Endothelial cell of umbilical vein (primary cell): ENCODE measurements at regions not wholly inside any gene's neighbourhood (a gene's known extent, or its start where the extent isn't known, plus 50 kb on each side); places are given as distances from the start of the nearest gene placed in this dataset.

Experiments
- BruUV-seq: library from RNA; stranded (reverse); fragments of 400-500 nt; replicated peaks from 2 replicates; lab custom pipeline; 2021; lab: Mats Ljungman, UMichigan
- CTCF ChIA-PET: fragments of 300-600, 350-600 bp; sonication (Branson Sonifier 250); formaldehyde crosslinking; loops from one replicate; lab custom pipeline; 2021; ENCODE audit warnings: antibody characterized with exemption, inconsistent platforms; lab: Charles Lee
- POLR2A ChIA-PET: fragments of 300-600, 350-600 bp; sonication (Branson Sonifier 250); formaldehyde crosslinking; loops from one replicate; lab custom pipeline; 2021; ENCODE audit warnings: antibody characterized with exemption, inconsistent platforms; lab: Charles Lee
- DNase-seq: peaks from one replicate; pipeline ENCODE4 v3.0.0-alpha.2; 2011; ENCODE audit warnings: low read depth, low spot score
- FAIRE-seq: peaks from 2 replicates; lab custom pipeline; 2011; peaks lifted over from hg19 to GRCh38; lab: Jason Lieb, UNC
- H2AFZ ChIP-seq: 2 replicates; pipeline ENCODE4 v1.6.0; 2012; ENCODE audit warnings: low read depth, low read length, control low read depth, inconsistent platforms
- H3K27ac ChIP-seq: 2 replicates; pipeline ENCODE4 v1.5.1; 2011; ENCODE audit warnings: low read depth, mild to moderate bottlenecking, control low read depth, low read length, moderate library complexity; ENCODE audit not compliant: insufficient read depth
- H3K27me3 ChIP-seq, 2 experiments: 2 replicates each; pipeline versions ENCODE4 v1.6.0 to v1.6.1; 2011; ENCODE audit warnings: low read length in 2 of 2, mixed read lengths in 1 of 2; ENCODE audit not compliant: control insufficient read depth in 2 of 2, insufficient read depth in 2 of 2
- H3K36me3 ChIP-seq, 2 experiments: 2 replicates in 1 of 2; 3 replicates in 1 of 2; pipeline ENCODE4 v1.5.1; 2011; ENCODE audit warnings: low read length in 2 of 2, mild to moderate bottlenecking in 1 of 2, moderate library complexity in 1 of 2; ENCODE audit not compliant: control insufficient read depth in 2 of 2, insufficient read depth in 2 of 2; ENCODE audit errors: extremely low read depth in 1 of 2
- H3K4me1 ChIP-seq: 3 replicates; pipeline ENCODE4 v1.5.1; 2011; ENCODE audit warnings: mild to moderate bottlenecking, low read length; ENCODE audit not compliant: control insufficient read depth, insufficient read depth; ENCODE audit errors: extremely low read depth
- H3K4me2 ChIP-seq: 2 replicates; pipeline ENCODE4 v1.6.1; 2011; ENCODE audit warnings: low read length, control low read depth, mixed read lengths; ENCODE audit not compliant: insufficient read depth
- H3K4me3 ChIP-seq, 3 experiments: fragments of 200-600 bp in 1 of 3; sonication (generic), shearing (Covaris generic) in 1 of 3; replicated peaks in 1 of 3; 2 replicates each; pipeline ENCODE4 v1.5.1; 2011 to 2016; ENCODE audit warnings: control low read depth in 3 of 3, low read length in 3 of 3, mild to moderate bottlenecking in 2 of 3, inconsistent platforms in 1 of 3, low read depth in 1 of 3, moderate library complexity in 1 of 3; ENCODE audit not compliant: insufficient read depth in 1 of 3
- H3K79me2 ChIP-seq: 2 replicates; pipeline ENCODE4 v1.6.0; 2012; ENCODE audit warnings: low read length, inconsistent platforms; ENCODE audit not compliant: control insufficient read depth, insufficient read depth
- H3K9ac ChIP-seq: replicated peaks from 2 replicates; pipeline ENCODE3; 2011; ENCODE audit warnings: low read length, control low read depth; ENCODE audit not compliant: insufficient read depth; ENCODE audit errors: extremely low read depth
- H3K9me1 ChIP-seq: replicated peaks from 3 replicates; pipeline ENCODE4 v1.6.0; 2011; ENCODE audit warnings: mild to moderate bottlenecking, low read length; ENCODE audit not compliant: control insufficient read depth, insufficient read depth; ENCODE audit errors: extremely low read depth
- H3K9me3 ChIP-seq: replicated peaks from 2 replicates; pipeline ENCODE4 v1.5.1; 2012; ENCODE audit warnings: low read length, inconsistent platforms; ENCODE audit not compliant: control insufficient read depth, insufficient read depth
- H4K20me1 ChIP-seq: replicated peaks from 2 replicates; pipeline ENCODE3; 2011; ENCODE audit warnings: mild to moderate bottlenecking, low read length; ENCODE audit not compliant: control insufficient read depth, insufficient read depth; ENCODE audit errors: extremely low read depth
- EZH2 ChIP-seq: IDR thresholded peaks from 2 replicates; pipeline ENCODE4 v1.6.1; 2012; ENCODE audit warnings: borderline replicate concordance, low read depth, mild to moderate bottlenecking, moderate library complexity, low read length, inconsistent platforms; ENCODE audit not compliant: severe bottlenecking
- FOS ChIP-seq: IDR thresholded peaks from 2 replicates; pipeline ENCODE4 v1.6.1; 2011; ENCODE audit warnings: mild to moderate bottlenecking, low read length, moderate library complexity, borderline replicate concordance; ENCODE audit not compliant: insufficient read depth
- GATA2 ChIP-seq: IDR thresholded peaks from 2 replicates; pipeline ENCODE4 v1.7.0; 2011; ENCODE audit warnings: low read depth, mild to moderate bottlenecking, moderate library complexity, mixed read lengths, low read length; ENCODE audit not compliant: insufficient read length, insufficient read depth
- JUN ChIP-seq: IDR thresholded peaks from 2 replicates; pipeline ENCODE4 v1.6.1; 2011; ENCODE audit warnings: borderline replicate concordance, low read depth; ENCODE audit not compliant: insufficient read length, insufficient read depth
- MYC ChIP-seq: IDR thresholded peaks from one replicate; pipeline ENCODE4 v1.6.1; 2011; ENCODE audit warnings: mild to moderate bottlenecking, low read depth, low read length
- POLR2A ChIP-seq: IDR thresholded peaks from 2 replicates; pipeline ENCODE4 v1.6.1; 2012; ENCODE audit warnings: low read depth, mild to moderate bottlenecking, control low read depth, low read length
- POLR2AphosphoS5 ChIP-seq: IDR thresholded peaks from 2 replicates; pipeline ENCODE4 v1.6.1; 2012; ENCODE audit warnings: low read depth, mild to moderate bottlenecking, control low read depth, low read length, moderate library complexity; ENCODE audit not compliant: insufficient read depth
- dilution Hi-C: fragments of 300-500 bp; cut with MboI; formaldehyde crosslinking; loops from one replicate; pipeline ENCODE4 v1.15.0; 2019; ENCODE audit warnings: low sequenced_read_pairs; ENCODE audit not compliant: extremely low pct_ligation_motif_present
- intact Hi-C: fragments of 100-400 bp; cut with micrococcal nuclease; formaldehyde crosslinking; loops from one replicate; pipeline ENCODE4 v1.10.0; 2022
- TF ChIP-seq, protein P1 (sequence below): IDR thresholded peaks from 2 replicates; pipeline ENCODE4 v1.6.1; 2011; ENCODE audit not compliant: insufficient read depth, insufficient read length
- TF ChIP-seq, protein P2 (sequence below), 2 donors: IDR thresholded peaks; 1 replicate in 1 of 2; 2 replicates in 1 of 2; pipeline ENCODE4 v1.5.1; 2011; ENCODE audit warnings: low read length in 2 of 2, mild to moderate bottlenecking in 2 of 2, moderate library complexity in 2 of 2, control low read depth in 1 of 2, inconsistent platforms in 1 of 2, low read depth in 1 of 2; ENCODE audit not compliant: insufficient read depth in 1 of 2; ENCODE audit errors: extremely low read depth in 1 of 2

DNA sequence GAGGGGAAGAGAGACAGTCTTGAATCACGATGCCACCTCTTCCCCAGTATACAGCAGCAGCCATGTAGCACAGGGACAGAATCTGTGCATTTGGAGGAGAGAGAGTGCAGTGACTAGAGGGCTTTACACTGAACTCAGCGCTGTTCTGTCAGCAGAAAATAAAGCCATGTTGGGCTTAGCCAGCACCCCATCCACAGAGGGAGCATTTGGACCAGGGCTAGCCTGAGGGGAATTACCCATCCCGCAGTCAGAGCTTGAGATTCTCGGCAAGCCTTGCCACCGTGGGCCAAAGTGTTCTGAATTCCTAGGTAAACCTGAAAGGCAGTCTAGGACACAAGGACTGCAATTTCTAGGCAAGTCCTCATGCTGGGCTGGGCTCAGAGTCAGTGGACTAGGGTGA lies 120.4 kb upstream of the CNOT2 start:
- DNase-seq (no peak), FAIRE-seq (no peak)
- no peaks in the 10 kb centered on the region for H3K9me3 ChIP-seq
- no peak overlapping the region for H2AFZ ChIP-seq
- H3K27ac ChIP-seq, result no peak overlapping the region
- H3K9me1 ChIP-seq, result no peaks in the 10 kb centered on the region
- ChIA-PET CTCF (no interaction called here), POLR2A (no interaction called here)
- H4K20me1 ChIP-seq, result no peaks in the 10 kb centered on the region
- no peaks in the 10 kb centered on the region for H3K79me2 ChIP-seq
- no peak for TF ChIP-seq POLR2A
- TF ChIP-seq, protein P1, sequence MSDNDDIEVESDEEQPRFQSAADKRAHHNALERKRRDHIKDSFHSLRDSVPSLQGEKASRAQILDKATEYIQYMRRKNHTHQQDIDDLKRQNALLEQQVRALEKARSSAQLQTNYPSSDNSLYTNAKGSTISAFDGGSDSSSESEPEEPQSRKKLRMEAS, result no peak
- no peak for TF ChIP-seq FOS
- TF ChIP-seq EZH2, result no peak
- no peak for TF ChIP-seq MYC
- TF ChIP-seq GATA2, result no peak
- no peak for TF ChIP-seq JUN
- no peak for TF ChIP-seq POLR2AphosphoS5
- TF ChIP-seq, protein P2, sequence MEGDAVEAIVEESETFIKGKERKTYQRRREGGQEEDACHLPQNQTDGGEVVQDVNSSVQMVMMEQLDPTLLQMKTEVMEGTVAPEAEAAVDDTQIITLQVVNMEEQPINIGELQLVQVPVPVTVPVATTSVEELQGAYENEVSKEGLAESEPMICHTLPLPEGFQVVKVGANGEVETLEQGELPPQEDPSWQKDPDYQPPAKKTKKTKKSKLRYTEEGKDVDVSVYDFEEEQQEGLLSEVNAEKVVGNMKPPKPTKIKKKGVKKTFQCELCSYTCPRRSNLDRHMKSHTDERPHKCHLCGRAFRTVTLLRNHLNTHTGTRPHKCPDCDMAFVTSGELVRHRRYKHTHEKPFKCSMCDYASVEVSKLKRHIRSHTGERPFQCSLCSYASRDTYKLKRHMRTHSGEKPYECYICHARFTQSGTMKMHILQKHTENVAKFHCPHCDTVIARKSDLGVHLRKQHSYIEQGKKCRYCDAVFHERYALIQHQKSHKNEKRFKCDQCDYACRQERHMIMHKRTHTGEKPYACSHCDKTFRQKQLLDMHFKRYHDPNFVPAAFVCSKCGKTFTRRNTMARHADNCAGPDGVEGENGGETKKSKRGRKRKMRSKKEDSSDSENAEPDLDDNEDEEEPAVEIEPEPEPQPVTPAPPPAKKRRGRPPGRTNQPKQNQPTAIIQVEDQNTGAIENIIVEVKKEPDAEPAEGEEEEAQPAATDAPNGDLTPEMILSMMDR (IDR thresholded peaks at IDR 0.05; ENCODE audit: extremely low read depth in 1 of 2, insufficient read depth in 1 of 2, low read depth in 1 of 2, low read length in 2 of 2), result no peak
- dilution Hi-C loops (no loop called here), intact Hi-C loops (no loop called here)
- no peaks in the 10 kb centered on the region for H3K4me1 ChIP-seq
- no peak overlapping the region for H3K9ac ChIP-seq
- peaks cover 0 to 3% of the 10 kb centered on the region in 2 experiments for H3K27me3 ChIP-seq
- BruUV-seq, result no TSS peak
- H3K36me3 ChIP-seq, result no peaks in the 10 kb centered on the region
- no peak overlapping the region for H3K4me3 ChIP-seq
- H3K4me2 ChIP-seq, result no peak overlapping the region
